ENCODE measurements at regions not wholly inside any gene's neighbourhood (a gene's known extent, or its start where the extent isn't known, plus 50 kb on each side); places are given as distances from the start of the nearest gene placed in this dataset.

GRCh38 chr1:116252785-116253184 is 120.3 kb upstream of the ATP1A1 start:
- H3K27ac ChIP-seq = no peak overlapping the region
- no peak overlapping the region for H3K4me3 ChIP-seq
- intact Hi-C loops (cut with DNase I) = no loop called here
- H3K36me3 ChIP-seq = no peaks in the 10 kb centered on the region
- no peaks in the 10 kb centered on the region for H3K9me3 ChIP-seq
- no peaks in the 10 kb centered on the region for H3K27me3 ChIP-seq
- DNase-seq = no peak
- H3K4me1 ChIP-seq = peaks cover 0 to 8% (median 0%) of the 10 kb centered on the region in 9 donors
- ATAC-seq = no peak
- TF ChIP-seq CTCF (IDR thresholded peaks at IDR 0.05) = no peak

DNA sequence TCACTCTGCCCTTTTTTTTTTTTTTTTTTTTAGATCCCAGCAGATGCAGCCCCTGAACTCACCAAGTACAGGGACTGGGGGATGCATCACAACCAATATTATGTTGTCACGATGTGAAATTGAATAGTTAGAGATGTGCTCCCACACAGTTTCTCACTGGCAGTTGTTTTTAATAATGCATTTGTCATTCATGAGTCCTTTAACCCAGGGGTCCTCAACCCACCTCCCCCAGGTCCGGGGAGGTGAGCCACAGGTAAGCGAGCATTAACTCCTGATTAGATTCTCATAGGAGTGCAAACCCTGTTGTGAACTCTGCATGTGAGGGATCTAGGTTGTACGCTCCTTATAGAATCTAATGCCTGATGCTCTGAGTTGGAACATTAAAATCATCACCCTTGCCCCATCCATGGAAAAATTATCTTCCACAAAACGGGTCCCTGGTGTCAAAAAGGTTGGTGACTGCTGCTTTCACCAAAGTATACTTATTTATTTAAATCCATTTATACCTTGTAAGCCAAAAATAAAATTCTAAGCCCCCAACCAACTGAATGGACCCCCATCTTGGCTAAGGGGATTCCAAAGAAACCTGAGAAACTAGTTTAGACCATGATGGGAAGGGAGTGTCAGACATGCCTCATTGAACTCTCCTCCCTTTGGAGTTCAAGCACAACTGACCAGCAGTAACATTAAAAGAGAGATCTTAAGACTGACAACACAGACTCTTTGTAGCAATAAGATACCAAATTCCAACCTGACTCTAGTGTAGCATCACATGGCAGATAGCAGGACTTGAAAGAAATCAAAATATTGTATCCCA is 119.3 kb upstream of the ATP1A1 start:
- ATAC-seq (no peak), DNase-seq (no peak)
- Histone ChIP-seq H3K4me1 (peaks cover 0 to 8% (median 0%) of the 10 kb centered on the region in 9 donors), H3K4me3 (no peak overlapping the region), H3K9me3 (no peaks in the 10 kb centered on the region), H3K36me3 (no peaks in the 10 kb centered on the region), H3K27me3 (no peaks in the 10 kb centered on the region), H3K27ac (no peak overlapping the region)
- TF ChIP-seq CTCF (IDR thresholded peaks at IDR 0.05) = no peak
- intact Hi-C loops (cut with DNase I) = no loop called here
- 86 to 87% methylated on average over 5 of the region's 5 CpGs for WGBS, 2 donors

- Histone ChIP-seq H3K9me3 (no peaks in the 10 kb centered on the region), H3K36me3 (no peaks in the 10 kb centered on the region), H3K4me3 (no peak overlapping the region), H3K4me1 (peaks cover 0 to 8% (median 0%) of the 10 kb centered on the region in 9 donors), H3K27ac (no peak overlapping the region), H3K27me3 (no peaks in the 10 kb centered on the region)
- no peak for TF ChIP-seq CTCF (IDR thresholded peaks at IDR 0.05)
- ATAC-seq (no peak), DNase-seq (no peak)
- WGBS, 2 donors = 59 to 71% methylated on average over 1 of the region's 1 CpG
- intact Hi-C loops (cut with DNase I) = no loop called here
Measured at GRCh38 chr1:116254776-116255175, 118.3 kb upstream of the ATP1A1 start.

GRCh38 chr1:116255486-116256285 is 117.4 kb upstream of the ATP1A1 start:
- H3K27ac ChIP-seq = no peak overlapping the region
- DNase-seq (no peak), ATAC-seq (peak in 3 of 8 donors; percentile 12 to 26 (median 24))
- no peak overlapping the region for H3K4me3 ChIP-seq
- no peaks in the 10 kb centered on the region for H3K9me3 ChIP-seq
- 61 to 62% methylated on average over 6 of the region's 6 CpGs for WGBS, 2 donors
- peaks cover 0 to 8% (median 0%) of the 10 kb centered on the region in 9 donors for H3K4me1 ChIP-seq
- no peaks in the 10 kb centered on the region for H3K27me3 ChIP-seq
- intact Hi-C loops (cut with DNase I) = no loop called here
- H3K36me3 ChIP-seq = no peaks in the 10 kb centered on the region
- no peak for TF ChIP-seq CTCF (IDR thresholded peaks at IDR 0.05)

Measured in heart right ventricle (tissue), 16 donors.